ENCODE measurements at regions not wholly inside any gene's neighbourhood (a gene's known extent, or its start where the extent isn't known, plus 50 kb on each side); places are given as distances from the start of the nearest gene placed in this dataset.
A peak's percentile ranks its signal among the peaks of the same experiment; 100 is the strongest.
"Not testable (repeated sequence)": the region's sequence is repeated elsewhere in the genome, so short reads cannot be mapped to it uniquely, and the experiment has no call there.

DNA sequence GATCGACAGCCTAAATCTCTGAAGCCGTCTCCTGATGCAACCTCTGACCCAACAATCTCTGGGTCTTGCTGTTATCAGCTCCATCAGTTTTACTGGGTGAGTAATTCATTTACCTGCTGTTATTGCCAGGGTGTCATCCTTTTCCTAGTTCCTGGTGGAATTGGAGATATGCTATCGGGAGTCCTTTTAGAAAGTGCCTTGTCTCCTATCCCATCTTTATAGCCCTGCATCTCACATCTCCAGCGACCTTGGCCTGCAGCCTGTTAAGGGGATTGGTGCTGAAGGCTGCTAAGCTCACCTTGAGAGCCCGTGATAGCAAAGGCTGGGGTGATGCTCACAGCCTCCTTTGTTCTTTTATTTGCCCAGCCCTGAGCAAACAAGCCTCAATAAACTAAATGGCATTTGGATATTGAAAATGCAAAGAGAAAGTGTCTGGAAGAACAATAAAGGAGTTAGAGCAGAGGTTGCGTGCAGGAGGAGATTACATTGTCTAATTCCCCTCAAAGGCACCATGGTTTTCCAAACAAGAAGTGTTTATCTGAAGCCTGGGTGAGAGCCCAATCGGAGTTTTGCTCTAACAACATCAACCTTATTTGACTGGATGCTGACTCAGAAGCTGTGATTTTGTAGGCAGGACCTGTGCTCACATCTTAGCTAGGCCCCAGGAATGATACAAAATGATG lies 101.8 kb downstream of the RPLP1 start:
- DNase-seq (ENCODE audit: low read depth in 2 of 2): no peak

GRCh38 chr15:69555080-69555479 lies 102.5 kb downstream of the RPLP1 start:
- DNase-seq (ENCODE audit: low read depth in 2 of 2): no peak

DNA sequence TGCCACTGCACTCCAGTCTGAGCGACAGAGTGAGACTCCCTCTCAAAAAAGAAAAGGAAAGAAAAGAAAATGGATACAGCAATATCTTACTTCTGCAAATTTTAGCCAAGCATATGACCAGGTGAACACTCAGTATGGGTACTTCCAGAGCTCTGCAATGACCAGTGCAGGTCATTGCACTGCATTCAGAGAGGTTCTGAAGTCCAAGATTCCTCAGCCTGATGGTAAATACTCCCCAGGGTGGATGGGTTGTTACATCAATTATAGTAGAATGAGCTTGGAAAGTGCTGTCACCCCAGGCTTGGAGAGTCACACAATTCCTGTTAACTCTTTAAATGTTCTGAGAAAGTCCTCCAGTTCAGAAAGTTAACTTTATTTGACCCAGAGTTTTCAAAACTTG lies 103.7 kb downstream of the RPLP1 start:
- no peak for DNase-seq (ENCODE audit: low read depth in 2 of 2)

- no peak for DNase-seq (ENCODE audit: low read depth in 2 of 2)
Measured at GRCh38 chr15:69557020-69557706, 104.5 kb downstream of the RPLP1 start.

- DNase-seq (ENCODE audit: low read depth in 2 of 2): no peak
Measured at GRCh38 chr15:69557707-69558409, 105.2 kb downstream of the RPLP1 start.

DNA sequence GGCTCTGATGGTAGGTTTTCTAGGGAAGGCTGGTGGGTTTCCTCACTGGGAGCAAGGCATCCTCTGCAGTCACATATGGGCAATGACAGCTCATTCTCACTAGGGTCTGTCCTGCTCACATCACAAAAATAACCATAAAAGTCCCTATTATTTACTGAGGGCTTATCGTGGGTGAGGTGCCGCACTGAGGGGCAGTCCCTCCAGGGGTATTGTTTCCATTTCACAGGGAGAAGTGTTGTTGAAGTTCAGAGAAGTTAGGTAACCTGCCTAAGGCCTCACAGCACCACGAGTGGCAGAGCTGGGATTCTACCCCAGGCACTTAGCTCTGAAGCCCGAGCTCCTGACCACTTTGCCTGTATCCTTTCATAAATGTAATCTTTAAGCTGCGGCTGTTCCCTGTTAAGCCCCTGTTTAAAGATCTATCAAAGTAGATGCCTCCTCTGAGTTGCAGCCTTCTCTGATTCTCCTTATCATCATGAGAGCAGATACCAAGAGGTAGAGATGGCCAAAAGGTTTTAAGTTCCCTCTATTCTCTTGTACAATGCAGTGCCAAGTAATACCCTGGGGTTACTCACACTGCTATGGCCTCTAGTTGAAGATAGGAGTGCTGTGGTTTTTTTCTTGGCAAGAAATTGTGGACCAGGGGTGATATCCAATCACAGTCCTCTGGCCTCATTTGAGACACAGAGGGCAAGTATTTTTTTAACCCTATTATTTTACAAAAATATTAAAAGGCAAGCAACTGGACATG lies 107.0 kb downstream of the RPLP1 start:
- DNase-seq (ENCODE audit: low read depth in 2 of 2): no peak

DNA sequence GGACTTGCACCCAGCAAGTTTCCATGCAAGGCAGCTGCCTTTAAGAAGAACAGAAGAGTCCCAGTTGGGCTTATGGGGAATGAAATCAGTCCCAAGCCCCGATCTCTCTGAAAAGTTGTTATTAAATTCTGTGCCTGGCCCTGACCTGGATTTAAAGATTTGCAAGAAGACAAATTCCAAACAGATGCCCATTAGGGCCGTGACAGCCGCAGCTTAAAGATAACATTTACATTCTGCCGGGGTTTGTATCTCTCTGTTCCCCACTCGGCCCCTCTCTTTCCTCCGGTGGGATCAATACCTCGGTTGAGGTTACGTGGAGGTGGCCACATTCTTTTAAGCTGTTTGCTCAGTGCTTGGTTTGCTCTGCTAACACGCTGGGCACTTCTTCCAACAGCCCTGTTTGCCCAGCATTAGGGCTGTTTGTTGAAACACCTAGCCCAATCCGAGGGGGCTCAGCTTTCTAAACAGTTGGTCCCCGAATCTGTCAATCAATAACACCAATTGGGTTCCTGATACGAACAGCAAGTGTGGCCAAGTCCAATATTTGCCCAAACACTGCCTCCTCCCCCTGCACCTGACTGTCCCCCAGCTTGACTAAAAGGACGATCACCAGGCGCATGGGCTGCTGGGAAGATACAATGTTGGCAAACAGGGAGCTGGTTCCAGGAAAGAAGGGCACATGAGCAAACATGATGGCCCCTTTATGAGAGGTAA lies 108.6 kb downstream of the RPLP1 start:
- DNase-seq (ENCODE audit: low read depth in 2 of 2): no peak

DNA sequence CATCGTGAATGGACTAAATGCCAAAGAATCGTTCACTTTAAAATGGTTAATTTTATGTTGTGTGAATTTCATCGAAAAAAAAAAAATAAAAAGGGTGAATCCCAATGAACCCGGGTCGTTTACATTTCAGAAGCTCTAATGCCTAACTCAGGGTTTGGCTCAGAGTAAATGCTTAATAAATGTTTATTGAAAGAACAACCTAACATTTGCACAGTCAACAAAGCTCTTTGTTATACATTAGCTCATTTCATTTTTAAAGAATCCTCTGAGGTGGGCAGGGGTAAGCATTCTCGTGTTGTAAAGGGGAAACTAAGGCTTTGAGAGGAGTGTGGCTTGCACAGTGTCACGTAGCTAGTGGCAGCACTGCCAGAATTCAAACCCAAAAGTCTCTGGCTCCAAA lies 109.5 kb downstream of the RPLP1 start:
- no peak for DNase-seq (ENCODE audit: low read depth in 2 of 2)

- DNase-seq (ENCODE audit: low read depth in 2 of 2): no peak
Measured at GRCh38 chr15:69562564-69562963, 109.9 kb downstream of the RPLP1 start.

- no peak for DNase-seq (ENCODE audit: low read depth in 2 of 2)
Measured at GRCh38 chr15:69565066-69565655, 112.5 kb downstream of the RPLP1 start.

GRCh38 chr15:69567238-69567760 lies 114.7 kb downstream of the RPLP1 start:
- DNase-seq (ENCODE audit: low read depth in 2 of 2): not testable (repeated sequence)

DNA sequence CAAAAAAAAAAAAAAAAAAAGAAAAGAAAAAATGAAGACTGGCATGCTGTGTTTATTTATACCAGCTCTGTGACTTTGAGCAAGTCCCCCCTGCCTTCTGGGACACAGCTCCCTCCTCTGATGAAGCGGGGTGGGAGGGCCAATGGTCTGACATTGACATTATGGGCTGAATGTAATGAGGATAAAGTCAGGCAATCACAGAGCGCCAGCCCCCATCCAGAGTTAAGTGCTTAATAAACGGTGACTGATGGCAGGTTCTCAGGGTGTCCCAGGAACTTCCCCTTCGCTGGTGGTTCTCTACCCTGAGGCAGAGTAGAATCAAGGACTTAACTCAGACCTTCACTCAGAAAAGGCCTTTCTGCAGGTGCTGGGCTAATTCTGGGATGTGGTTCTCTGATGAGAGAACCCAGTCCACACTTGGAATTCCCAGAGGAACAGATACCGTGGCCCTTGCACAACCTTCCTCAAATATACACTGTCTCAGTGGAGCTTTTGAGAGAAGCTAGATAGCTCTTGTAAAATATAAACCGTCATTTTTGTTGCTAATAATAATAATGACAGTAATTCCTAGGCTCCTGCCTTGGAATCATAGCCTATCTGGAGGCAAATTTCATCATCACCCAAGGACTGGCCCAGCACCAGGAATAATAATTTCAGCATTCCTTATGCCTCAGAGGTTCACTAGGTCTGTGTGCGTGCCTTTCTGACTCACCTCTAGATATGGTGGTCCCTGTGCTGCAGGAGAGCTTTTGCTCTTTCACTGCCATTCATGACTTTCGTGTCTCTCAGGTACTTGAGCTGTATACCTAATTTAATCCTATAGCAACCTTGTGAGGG lies 115.8 kb downstream of the RPLP1 start:
- DNase-seq (ENCODE audit: low read depth in 2 of 2): no peak

DNA sequence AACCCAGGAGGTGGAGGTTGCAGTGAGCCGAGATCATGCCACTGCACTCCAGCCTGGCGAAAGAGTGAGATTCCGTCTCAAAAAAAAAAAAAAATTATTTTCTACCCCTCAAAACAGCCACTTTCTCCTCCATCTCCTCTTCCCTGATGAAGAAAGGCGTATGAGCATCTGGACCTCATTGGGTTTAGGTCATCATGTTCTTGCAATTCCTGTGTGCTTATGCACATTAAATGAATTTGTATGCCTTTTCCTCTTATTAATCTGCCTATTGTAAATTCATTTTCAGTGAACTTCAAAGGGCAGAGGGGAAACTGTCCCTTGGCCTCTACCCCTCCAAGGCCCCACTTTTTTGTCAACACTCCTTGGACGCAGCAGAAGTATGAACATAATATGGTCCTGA lies 117.8 kb downstream of the RPLP1 start:
- no peak for DNase-seq (ENCODE audit: low read depth in 2 of 2)

DNA sequence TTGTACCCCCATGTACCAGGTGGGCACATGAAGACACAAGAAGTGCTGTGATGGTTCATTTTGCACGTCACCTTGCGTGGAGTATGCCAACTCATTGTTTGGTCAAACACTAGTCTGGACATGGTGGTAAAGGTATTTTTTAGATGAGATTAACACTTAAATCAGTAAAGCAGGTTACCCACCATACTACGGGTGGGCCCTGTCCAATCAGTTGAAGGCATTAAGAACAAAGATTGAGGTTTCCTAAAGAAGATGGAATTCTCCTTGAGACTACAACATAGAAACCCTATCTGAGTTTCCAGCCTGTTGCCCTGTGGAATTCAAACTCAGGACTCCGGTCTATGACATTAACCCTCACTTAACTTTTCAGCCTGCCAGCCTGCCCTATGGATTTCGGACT lies 118.4 kb downstream of the RPLP1 start:
- DNase-seq (ENCODE audit: low read depth in 2 of 2): no peak

DNA sequence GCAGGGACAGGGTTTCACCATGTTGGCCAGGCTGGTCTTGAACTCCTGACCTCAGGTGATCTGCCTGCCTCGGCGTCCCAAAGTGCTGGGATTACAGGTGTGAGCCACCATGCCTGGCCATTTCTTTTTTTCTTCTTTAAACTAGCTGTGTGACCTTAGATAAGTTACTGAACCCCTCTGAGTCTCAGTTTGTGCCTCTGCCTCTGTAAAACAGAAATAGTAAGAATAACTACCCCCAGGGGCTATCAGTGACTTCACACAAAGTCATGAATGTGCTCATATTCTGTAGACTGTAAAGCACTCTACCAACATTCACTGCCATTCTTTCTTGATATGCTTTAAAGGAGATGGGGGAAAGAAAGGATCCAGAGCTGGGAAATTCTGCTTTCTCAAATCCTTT lies 120.7 kb downstream of the RPLP1 start:
- DNase-seq (ENCODE audit: low read depth in 2 of 2): not testable (repeated sequence)

DNA sequence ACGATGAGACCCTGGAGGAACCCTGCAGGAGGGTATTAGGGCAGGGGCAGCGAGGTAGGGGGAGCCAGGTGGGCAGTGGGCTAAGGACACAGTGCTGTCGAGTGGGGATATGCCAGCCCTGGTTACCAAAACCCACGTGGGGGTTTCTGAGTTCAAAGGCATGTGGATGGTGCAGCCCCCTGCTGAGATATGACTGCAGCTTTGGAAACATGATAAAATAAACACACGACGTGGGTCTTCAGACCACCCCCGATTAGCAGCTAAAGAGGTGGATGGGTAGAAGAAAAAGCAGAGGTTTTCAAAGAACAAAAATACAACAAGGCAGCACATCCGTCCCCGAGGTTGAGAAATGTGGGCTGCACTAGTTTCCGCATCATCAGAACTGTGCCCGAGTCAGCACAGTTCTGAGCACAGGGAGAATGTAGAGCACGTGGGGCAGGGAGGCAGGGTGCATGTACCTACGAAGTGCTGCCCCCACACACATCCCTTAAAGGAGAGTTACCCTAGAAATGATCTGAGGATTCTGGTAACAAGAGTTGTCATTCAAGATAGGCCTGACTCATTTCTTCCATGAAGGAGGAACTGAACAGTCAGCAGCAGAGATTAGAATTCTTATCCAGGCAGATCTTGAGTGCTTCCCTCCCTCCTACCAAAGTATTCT lies 121.3 kb downstream of the RPLP1 start:
- peak; percentile 36 to 42 for DNase-seq (ENCODE audit: low read depth in 2 of 2)

GRCh38 chr15:69574506-69574905 lies 121.9 kb downstream of the RPLP1 start:
- no peak for DNase-seq (ENCODE audit: low read depth in 2 of 2)

DNA sequence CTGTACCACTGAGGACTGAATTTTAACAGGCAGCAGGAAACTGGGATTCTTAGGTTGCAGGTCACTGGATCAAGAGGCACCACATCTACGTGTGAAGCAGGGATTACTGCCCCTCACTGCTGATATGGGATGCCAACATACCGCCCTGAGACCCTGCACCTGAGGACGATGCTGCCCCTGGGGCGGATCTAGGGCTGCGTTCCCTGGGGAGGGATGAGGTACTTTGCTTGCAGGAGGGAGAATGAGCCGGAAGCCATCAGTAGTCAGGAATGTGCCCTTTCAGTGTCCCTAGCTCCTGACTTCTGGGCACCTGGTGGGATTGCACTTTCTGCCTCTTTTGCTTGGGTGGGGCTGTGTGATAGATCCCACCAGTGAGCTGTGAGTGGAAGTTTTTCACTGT lies 122.8 kb downstream of the RPLP1 start:
- no peak for DNase-seq (ENCODE audit: low read depth in 2 of 2)

DNA sequence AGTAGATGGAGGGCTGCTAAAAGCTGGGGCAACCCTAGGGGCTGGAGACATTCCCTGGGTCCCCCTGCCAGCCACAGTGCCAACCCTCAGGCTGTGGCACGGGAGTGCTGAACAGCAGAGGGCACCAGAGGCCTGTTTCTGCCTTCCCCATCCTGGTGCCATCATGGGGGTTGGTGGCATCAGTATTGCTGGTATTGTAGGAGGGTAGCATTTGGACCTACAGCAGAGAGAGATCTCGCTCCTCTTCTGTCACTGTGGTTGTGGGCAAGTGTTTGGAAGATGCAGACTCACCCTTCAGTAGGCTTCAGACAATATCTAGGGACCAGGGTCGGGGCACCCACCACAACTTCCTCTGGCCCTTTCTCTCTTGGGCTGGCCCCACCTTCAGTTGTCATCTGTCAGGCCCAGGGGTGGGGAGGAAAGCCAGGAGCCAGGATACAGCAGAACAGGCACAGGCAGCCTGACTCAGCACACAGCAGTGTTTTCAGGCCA lies 123.5 kb downstream of the RPLP1 start:
- peak; percentile 39 to 56 for DNase-seq (ENCODE audit: low read depth in 2 of 2)

All from stimulated activated CD8-positive, alpha-beta memory T cell treated with anti-CD3 and anti-CD28 coated beads, Interleukin-2, amount 100 ng/mL, for 48 hours (primary cell).